ENCODE measurements at regions not wholly inside any gene's neighbourhood (a gene's known extent, or its start where the extent isn't known, plus 50 kb on each side); places are given as distances from the start of the nearest gene placed in this dataset.

DNA sequence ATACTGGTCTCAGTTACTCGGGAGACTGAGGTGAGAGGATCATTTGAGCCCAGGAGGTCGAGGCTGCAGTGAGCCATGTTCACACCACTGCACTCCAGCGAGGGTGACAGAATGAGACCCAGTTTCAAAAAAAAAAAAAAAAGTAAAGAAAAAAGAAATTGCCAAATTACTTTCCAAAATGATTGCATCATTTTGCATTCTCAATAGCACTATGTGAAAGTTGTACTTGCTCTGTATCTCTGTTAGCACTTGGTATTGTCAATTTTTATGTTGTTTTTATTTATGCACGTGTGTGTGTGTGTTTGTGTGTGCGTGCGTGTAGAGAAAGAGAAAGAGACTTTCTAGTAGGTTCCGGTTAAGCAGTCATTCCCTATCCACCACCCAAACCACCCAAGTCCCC is 328.4 kb downstream of the RAB3C start:
- CTCF ChIA-PET, result no interaction called here
- BruUV-seq (replicated peaks), result no TSS peak
- H3K9me3 Mint-ChIP-seq (ENCODE audit: low read depth, unreplicated experiment), result no peaks in the 10 kb centered on the region
- peaks cover 28% of the 10 kb centered on the region for H3K27me3 Mint-ChIP-seq (ENCODE audit: unreplicated experiment)
- no peaks in the 10 kb centered on the region for H3K4me1 Mint-ChIP-seq (ENCODE audit: low read depth, unreplicated experiment)
- DNase-seq, result no peak
- H3K36me3 Mint-ChIP-seq (ENCODE audit: insufficient read depth, unreplicated experiment), result no peaks in the 10 kb centered on the region
- no peak for TF ChIP-seq CTCF (IDR thresholded peaks at IDR 0.05; ENCODE audit: unreplicated experiment)
- H3K27ac Mint-ChIP-seq (ENCODE audit: unreplicated experiment), result no peak overlapping the region
- intact Hi-C loops (cut with micrococcal nuclease; ENCODE audit: unreplicated experiment), result no loop called here
- no peak overlapping the region for H3K4me3 Mint-ChIP-seq (ENCODE audit: low read depth, unreplicated experiment)

DNA sequence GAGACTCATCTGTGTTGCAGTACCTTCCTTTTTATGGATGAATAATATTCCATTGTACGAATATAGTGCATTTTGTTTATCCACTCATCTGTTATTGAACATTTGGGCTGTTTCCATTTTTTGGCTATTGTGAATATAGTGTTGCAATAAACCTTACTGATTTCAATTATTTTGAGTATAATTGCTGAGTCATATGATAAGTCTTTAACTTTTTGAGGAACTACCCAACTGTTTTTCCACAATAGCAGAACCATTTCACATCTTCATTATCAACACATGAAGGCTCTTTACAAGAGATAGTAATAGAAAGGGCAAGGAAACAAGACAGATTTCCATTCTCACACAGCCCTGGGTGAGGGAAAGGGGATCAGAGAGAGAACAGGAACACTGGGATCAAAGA is 329.2 kb downstream of the RAB3C start:
- no peak for DNase-seq
- BruUV-seq (replicated peaks), result no TSS peak
- no peak overlapping the region for H3K4me3 Mint-ChIP-seq (ENCODE audit: low read depth, unreplicated experiment)
- intact Hi-C loops (cut with micrococcal nuclease; ENCODE audit: unreplicated experiment), result no loop called here
- no peak for TF ChIP-seq CTCF (IDR thresholded peaks at IDR 0.05; ENCODE audit: unreplicated experiment)
- no peaks in the 10 kb centered on the region for H3K36me3 Mint-ChIP-seq (ENCODE audit: insufficient read depth, unreplicated experiment)
- no peaks in the 10 kb centered on the region for H3K9me3 Mint-ChIP-seq (ENCODE audit: low read depth, unreplicated experiment)
- H3K4me1 Mint-ChIP-seq (ENCODE audit: low read depth, unreplicated experiment), result no peaks in the 10 kb centered on the region
- no peak overlapping the region for H3K27ac Mint-ChIP-seq (ENCODE audit: unreplicated experiment)
- CTCF ChIA-PET, result no interaction called here
- peaks cover 25% of the 10 kb centered on the region for H3K27me3 Mint-ChIP-seq (ENCODE audit: unreplicated experiment)

- H3K36me3 Mint-ChIP-seq (ENCODE audit: insufficient read depth, unreplicated experiment), result no peaks in the 10 kb centered on the region
- H3K4me1 Mint-ChIP-seq (ENCODE audit: low read depth, unreplicated experiment), result no peaks in the 10 kb centered on the region
- CTCF ChIA-PET, result interaction anchor here (0.6 kb wide), 1 partner anchor 382 kb away, joined by 3 read pairs; no protein-coding TSS in a partner anchor
- no peak overlapping the region for H3K4me3 Mint-ChIP-seq (ENCODE audit: low read depth, unreplicated experiment)
- BruUV-seq (replicated peaks), result no TSS peak
- no peak overlapping the region for H3K27ac Mint-ChIP-seq (ENCODE audit: unreplicated experiment)
- H3K9me3 Mint-ChIP-seq (ENCODE audit: low read depth, unreplicated experiment), result no peaks in the 10 kb centered on the region
- H3K27me3 Mint-ChIP-seq (ENCODE audit: unreplicated experiment), result peaks cover 30% of the 10 kb centered on the region
- no peak for DNase-seq
- intact Hi-C loops (cut with micrococcal nuclease; ENCODE audit: unreplicated experiment), result no loop called here
- TF ChIP-seq CTCF (IDR thresholded peaks at IDR 0.05; ENCODE audit: unreplicated experiment), result no peak
Measured at GRCh38 chr5:58913406-58913990, 330.6 kb downstream of the RAB3C start.

DNA sequence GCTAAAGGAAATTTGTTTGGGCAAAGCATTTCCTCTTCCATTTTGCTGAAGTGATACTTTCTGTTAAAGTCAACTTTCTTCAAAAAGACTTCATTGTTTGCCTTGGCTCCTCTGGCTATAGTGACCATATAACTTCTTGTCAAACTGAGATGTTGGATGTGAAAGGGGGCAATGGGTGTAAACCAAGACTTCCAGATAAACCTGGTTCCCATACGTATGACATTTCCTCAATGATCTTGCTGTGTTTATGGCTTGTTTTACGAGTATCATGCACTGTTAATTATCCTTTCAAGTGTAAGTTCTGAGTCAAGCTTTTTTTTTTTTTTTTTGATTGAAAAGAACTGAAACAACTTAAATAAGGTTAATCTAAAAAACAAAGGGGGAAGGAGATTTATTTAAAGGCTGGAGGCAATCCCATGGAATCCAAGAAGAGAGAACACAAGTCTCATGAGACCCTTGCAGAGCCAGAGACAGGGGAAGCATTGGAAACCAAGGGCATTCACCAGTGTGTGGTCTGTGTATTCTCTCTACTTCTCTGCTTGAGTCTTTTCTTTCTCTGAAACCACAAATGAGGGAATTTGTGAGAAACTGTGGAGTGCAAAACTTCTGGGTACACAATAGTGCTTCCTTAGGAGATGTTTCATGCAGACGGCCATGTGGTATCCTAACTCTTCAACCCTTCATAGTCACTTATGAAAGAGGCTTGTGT is 335.3 kb downstream of the RAB3C start:
- BruUV-seq (replicated peaks), result no TSS peak
- Mint-ChIP-seq H3K4me3 (ENCODE audit: low read depth, unreplicated experiment) (no peak overlapping the region), H3K27ac (ENCODE audit: unreplicated experiment) (no peak overlapping the region), H3K4me1 (ENCODE audit: low read depth, unreplicated experiment) (no peaks in the 10 kb centered on the region), H3K9me3 (ENCODE audit: low read depth, unreplicated experiment) (no peaks in the 10 kb centered on the region), H3K27me3 (ENCODE audit: unreplicated experiment) (peaks cover 64% of the 10 kb centered on the region), H3K36me3 (ENCODE audit: insufficient read depth, unreplicated experiment) (no peaks in the 10 kb centered on the region)
- intact Hi-C loops (cut with micrococcal nuclease; ENCODE audit: unreplicated experiment), result no loop called here
- TF ChIP-seq CTCF (IDR thresholded peaks at IDR 0.05; ENCODE audit: unreplicated experiment), result no peak
- DNase-seq, result no peak
- CTCF ChIA-PET, result interaction anchor here (0.6 to 0.7 kb wide), 3 partner anchors 27 to 215 kb away, joined by 3 to 4 read pairs (median 4); no protein-coding TSS in a partner anchor
